ENCODE measurements at regions not wholly inside any gene's neighbourhood (a gene's known extent, or its start where the extent isn't known, plus 50 kb on each side); places are given as distances from the start of the nearest gene placed in this dataset.
A peak's percentile ranks its signal among the peaks of the same experiment; 100 is the strongest.
"Not testable (repeated sequence)": the region's sequence is repeated elsewhere in the genome, so short reads cannot be mapped to it uniquely, and the experiment has no call there.

DNA sequence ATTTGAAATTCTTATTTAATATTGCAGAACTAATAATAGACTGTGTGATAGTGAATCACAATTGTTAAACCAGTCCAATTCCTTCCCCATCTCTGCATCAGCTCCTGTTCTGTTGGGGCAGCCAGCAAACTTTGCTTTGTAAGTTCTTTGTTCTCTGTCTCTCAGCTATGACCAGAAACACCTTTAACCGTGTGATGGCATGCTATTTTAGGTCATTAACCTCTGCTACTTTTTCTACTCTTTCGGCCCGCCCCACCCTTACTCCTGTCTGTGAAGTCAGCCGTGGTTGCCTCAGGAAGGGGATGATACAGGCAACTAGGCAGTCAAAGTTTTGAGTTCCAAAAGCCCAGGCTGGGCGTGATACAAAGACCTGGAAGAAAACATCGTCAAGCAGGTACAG is 51.3 kb upstream of the EGFL6 start:
- no peak for DNase-seq

DNA sequence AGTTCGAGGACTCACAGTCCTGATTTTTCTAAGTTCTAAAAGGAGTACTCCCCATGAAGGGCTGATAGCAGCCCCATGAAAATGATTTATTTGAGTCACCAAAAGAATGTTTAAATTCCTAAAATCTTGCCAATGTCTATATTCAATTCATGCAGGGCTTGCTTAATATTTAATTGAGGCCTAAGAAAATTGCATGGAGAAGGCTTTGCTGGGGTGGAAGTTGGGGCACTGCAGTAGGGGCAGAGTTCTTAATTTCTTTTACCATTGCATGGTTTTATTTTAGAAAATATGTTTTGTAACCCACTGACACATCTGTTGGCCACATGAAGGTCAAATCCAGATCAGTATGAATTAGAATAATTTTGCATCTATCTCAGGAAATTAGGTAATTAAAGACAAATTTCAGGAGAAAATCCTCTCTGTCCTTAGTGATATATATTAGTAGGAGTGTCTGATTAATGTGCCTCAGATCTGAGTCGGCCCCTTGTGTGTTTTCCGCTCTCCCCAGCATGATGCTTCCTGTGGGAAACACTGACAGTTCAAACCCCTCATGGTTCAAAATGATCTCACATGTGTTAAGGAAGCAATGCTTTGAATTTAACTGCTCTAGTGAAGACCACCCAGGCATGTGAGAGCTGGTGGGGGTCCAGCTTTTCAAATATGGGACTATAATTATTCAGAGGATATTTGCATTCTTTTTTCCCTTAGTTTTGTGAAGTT is 54.0 kb upstream of the EGFL6 start:
- no peak for DNase-seq

DNA sequence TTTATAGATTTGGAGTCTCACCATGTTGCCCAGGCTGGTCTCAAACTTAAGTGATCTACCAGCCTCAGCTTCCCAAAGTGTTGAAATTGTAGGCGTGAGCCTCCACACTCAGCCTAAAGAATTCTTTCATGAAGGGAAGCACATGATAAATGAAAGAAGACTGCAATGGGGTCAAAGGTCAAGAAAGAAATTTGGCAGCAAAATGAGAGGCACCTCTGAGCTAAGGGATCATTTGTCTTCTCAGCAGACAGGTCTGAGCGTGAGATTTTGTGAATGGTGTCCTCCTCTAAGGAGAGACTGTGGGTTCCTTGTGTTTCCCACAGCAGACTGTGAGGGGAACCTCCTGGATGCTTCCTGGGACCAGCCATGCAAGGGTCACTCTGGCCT is 57.5 kb upstream of the EGFL6 start:
- no peak for DNase-seq

DNA sequence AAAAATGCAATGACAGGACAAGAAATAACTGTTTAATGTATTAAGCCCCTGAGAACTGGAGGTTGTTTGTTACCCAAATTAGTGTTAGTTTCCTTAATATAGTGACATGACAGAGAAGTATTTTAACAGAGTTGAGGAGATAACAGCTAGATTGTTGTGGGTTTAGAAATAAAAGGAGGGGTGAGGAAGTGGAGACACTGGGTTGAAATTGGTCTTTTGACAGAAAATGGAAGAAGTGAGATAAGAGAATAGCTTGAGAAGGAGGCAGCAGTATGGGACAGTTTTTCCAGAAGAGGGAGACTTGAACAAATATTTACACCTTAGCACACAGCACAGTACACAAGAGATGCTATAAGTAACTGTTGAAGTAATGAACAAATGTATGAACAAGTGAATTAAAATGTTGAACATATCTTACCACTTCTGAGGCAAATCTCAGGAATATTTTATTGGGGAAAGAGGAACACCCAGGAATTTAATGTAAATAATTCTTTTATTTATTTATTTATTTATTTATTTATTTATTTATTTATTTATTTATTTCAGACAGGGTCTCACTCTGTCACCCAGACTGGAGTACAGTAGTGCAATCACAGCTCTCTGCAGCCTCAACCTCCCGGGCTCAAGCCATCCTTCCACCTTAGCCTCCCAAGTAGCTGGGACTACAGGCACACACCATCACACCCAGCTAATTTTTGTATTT is 58.0 kb upstream of the EGFL6 start:
- no peak for DNase-seq

DNA sequence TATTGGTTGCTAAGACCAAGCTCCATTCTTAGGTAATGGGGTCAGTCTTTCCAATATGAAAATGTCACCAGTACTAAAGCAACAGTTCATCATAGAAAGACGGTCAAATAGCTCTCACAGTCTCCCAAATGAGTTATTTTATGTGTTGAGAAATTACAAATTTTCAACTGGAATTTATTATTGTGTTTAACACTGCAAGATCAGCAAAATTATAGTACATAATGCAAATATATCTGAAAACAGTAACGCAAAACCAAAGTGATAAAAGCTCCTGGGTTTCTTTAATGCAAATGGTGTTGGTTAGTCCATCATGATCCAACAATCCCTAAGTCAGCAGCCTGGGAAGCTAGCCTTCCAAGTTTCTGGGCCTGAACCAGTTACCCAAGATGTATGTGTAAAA is 61.5 kb upstream of the EGFL6 start:
- DNase-seq, result no peak

DNA sequence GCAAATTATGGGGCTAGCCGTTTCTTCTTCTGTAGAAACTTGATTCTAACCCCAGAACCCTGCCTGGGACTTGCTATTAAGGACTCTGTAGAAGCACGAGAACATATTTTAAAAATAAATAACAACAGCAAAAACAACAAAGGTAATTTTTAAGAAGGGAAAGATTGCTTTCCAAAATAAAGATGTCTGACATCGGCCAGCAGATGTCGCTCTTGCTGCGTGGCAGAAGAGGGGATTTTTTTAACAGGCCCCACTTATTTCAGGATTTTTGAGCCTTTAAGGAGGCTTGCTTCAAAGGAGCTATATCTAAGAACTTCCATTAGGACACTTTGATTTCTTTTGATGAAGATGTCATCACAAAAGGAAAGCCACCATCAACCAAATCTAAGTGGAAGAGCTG is 62.8 kb upstream of the EGFL6 start:
- peak; percentile 81 for DNase-seq

DNA sequence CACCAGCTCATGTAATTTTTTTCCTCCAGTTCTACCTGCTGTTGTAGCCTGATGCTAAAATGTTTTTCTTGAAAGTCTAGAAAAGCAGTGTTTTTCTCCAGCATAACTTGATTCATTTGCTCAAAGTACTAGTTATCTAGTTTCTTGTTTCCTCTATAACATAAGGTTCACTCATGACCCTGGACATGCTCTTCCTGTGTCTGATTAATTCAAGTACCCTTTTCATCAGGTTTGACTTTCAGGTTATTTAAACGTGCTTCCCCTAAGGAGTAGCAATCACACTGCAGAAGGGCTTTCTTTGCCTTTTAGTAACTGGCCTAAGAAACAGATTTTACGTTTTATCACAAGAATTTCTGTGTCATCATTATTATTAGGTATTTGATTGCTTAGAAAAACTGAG is 66.8 kb upstream of the EGFL6 start:
- no peak for DNase-seq

DNA sequence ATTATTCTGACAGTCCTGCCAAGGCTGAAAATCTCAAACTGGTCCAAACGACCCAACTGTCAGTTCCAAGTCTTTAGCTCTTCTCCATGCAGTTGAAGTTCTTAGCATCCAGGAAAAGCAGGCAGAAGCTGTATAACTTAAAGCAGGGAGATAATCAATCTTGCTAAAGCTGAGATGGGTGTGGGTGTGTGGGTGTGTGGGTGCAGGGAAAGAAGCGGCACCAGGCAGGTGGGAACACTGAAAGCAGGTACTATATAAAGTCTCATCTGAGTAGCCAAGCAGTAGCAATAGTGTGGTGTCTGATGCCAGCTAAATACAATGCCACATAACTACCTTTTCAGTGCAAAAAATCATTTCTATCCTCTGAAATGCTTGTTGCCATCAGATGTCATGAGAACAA is 69.7 kb upstream of the EGFL6 start:
- no peak for DNase-seq

DNA sequence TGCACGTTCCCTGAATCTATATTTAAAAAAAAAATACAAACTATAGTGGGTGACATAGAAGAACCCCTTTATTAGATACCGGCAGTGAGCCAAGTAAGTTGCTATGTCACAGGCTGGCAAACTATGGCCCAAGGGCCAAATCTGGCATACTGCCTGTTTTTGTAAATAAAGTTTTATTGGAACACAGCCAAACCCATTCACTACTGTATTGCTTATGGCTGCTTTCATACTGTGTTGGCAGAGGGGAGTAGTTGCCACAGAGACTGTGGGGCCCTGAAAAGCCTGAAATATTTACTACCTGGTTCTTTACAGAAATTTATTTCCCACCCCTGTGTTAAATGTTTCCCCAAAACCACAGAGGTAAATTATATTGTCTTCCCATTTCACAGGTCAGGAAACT is 71.2 kb upstream of the EGFL6 start:
- no peak for DNase-seq

DNA sequence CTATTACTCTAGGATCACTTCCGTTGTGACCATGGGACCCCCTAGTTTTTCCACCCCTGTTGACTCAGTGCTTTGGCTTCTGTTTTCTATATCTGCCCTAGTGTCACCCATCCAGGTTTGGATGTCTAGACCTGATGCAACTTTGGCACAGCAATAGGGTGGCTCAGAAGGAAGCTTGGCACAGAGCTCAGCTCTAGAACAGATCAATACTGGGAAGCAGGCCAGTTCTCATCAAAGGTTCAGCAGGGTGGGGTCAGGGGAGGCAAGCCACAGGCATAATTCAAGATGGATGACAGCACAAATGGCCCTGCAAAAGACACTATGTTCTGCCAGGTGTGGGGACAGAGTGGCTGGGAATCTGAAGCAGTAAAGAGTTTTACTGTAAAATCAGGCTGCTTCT is 74.2 kb upstream of the EGFL6 start:
- DNase-seq, result no peak

DNA sequence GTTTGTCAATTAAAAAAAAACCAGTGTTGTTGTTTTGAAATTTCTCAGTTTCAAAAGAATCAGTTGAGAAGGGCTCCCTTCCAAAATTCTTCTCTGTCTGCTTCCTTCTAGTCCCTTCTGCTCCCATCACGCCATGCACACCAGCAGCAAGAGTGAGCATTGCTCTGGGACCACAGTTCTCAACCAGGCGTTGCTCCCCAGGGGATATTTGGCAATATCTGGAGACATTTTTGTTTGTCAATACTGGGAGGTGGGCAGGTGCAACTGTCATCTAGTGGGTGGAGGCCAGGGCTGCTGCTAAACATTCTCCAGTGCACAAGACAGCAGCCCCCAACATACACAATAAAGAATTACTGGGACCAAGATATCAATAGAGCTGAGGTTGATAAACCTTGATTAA is 74.8 kb upstream of the EGFL6 start:
- no peak for DNase-seq

DNA sequence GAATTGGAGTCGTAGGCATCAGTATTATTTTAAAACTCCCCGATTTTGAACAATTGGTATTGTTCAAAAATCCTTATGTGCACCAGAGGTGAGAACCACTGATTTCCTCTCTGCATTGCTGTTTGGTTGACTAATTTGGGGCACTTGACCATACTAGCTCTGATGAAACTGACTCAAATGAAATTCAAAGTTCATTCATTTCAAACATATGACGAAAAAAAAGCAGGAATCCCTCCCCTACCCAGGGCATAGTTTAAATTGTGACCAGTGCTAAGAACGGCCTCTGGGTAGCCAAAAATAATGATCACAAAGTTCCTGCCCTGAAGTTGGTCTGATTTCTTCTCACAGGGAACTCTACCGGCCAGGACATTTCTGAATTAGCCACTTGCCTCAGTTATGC is 75.7 kb upstream of the EGFL6 start:
- DNase-seq, result no peak

DNA sequence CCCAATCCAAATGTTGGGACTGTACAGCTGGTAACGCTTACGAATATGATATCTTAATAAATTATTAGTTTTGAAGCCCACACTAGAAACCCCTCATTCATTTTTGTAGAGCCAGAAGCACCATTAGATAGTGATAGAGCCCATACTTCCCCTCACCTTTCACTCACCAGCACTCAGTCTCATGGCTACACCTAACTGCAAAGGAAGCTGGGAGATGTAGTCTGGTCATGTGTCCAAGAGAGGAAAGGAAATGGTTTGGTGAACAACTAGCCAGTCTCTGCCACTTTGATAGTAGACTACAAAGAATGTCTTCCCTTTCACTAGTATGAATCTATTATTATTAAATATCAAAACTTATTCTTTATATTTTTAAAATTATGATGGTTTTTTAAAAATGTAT is 77.1 kb upstream of the EGFL6 start:
- no peak for DNase-seq

DNA sequence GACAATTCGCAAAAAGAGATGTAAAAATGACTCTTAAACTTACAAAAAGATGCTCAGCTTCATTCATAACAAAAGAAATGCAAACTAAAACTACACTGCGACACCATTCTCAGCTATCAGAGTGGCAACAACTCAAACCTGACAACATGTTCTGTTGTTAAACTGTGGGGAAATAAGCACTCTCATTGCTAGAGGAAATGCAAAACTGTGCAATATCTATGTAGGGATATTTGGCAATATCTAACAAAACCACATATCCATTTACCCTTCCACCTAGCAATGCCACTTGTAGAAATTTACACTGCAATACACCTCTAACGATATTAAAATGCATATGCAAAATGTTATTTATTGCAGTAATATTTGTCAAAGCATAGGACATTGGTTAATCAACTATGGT is 78.3 kb upstream of the EGFL6 start:
- DNase-seq, result no peak

DNA sequence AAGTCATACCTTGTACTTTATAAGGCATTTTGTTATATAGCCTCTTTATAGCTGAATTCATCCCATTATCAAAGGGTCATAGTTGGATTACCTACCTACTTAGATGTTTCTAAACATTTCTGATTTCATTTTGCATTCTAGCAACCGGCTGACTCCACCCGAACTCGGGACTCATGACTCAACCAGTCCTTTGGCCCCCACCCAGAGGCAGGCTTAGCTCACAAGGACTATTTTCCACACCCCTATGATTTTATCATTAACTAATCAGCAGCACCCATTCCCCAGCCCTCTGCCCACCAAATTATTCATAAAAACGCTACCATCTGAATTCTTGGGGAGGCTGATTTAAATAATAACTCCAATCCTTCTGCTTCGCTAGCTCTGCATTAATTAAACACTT is 79.9 kb upstream of the EGFL6 start:
- DNase-seq, result no peak

DNA sequence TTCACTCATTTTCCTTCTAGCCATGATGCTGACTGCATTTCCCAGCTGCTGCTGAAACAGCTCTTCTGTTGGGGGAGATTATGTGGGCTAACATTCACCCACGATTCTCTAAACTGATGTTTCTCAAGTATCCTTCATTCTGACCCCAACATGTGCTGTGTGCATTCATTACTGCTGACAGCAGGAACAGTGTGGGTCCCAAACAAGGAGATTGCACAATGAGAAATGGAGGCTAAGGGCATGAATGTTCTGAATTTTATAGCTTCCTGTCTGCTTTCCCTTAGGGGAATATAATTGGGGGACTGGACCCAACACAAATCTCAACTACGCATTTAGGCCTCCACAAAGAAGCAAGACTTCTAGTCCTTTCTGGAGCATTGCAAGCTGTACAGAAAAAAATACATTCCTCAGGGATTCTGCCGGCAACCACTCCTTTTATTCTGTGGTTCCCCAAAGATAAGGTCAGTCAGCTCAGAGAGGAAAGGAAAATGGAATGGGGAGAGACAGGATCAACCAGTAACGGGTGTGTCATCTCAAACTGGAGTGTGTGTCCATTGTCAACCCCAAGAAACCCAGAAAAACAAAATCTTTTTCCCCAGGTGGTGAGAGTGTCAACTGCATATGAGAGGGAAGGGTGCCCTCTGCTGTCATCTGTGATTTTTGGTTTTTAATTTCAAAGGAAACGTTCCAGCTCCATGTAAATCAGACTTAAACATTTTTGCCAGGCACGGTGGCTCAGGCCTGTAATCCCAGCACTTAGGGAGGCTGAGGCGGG is 81.5 kb upstream of the EGFL6 start:
- DNase-seq, result peak; percentile 61

DNA sequence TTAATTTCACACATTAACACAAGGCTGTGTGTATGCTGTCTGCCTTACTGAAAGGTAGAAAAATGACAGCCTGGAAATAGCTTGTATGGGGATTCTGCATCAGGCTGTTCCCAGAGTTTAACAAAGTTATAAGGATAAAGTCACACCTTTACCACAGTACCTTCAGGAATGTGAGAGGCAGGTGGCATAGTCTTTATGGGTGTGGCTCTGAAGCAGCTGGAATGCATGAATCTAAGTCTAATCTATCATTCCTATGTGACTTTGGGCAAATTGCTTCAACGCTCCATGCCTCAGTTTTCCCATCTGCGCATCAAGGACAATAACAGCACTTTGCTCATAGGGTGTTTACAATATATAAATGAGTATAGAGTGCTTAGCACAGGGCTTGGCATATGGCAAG is 84.2 kb upstream of the EGFL6 start:
- no peak for DNase-seq

DNA sequence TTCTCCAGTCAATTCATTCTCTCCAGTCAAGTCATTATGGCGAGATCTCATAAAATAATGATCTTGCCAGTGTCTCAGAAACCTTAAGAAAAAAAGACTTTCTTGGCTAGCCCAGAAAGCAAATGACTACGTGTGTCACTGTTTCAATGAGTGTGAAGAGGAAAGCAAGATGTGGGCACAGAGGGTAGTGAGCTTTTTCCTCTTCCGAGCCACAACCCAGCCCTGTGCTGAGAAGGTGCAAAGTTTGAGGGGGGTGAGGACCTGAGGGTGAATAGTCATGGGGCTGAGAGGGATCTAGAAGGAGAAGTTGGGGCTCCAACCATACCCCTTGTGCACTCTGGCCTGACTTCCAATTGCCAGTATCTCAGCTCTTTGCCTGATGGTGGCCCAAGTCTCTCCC is 85.6 kb upstream of the EGFL6 start:
- no peak for DNase-seq

DNA sequence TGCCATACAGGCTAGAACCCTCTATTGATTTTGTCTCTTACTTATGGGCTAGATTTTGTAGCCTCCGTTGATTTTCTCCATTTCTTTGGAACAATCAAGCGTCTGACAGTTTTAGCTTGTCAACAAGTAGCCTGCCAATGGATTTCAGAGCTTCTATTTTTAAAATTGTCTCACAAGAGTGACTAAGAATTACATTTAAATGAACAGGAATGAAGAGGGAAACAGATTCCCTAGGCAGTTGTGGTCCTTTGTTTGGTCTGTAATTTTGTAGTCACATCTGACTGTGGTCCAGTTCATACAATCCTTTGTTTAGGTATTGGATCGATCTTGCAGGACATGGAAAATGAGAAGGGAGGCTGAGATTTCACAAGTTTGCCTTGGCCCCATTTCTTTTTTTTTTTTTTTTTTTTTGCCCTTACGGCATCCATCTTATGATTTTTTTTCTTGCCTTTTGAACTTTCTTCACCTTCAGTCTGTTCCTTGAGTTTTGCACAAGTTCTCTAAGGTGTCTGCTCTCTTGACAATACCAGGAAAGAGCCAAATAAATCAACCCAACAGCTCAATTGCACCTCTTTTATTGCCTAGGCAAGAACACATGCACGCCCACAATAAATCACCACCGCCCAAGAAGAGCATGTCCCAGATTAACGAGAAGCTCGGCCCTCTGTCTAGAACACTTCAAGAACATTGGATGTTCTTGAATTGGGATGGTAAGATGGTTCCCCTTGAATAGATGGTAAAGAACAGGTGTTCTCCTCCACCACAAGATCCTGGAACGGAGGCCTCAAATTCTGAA is 86.5 kb upstream of the EGFL6 start:
- no peak for DNase-seq

DNA sequence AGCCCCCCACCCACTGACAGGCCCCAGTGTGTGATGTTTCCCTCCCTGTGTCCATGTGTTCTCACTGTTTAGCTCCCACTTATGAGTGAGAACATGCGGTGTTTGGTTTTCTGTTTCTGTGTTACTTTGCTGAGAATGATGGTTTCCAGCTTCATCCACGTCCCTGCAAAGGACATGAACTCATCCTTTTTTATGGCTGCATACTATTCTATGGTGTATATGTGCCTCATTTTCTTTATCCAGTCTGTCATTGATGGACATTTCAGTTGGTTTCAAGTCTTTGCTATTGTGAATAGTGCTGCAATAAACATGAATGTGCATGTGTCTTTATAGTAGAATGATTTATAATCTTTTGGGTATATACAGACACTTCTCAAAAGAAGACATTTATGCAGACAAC is 88.6 kb upstream of the EGFL6 start:
- DNase-seq, result not testable (repeated sequence)

DNA sequence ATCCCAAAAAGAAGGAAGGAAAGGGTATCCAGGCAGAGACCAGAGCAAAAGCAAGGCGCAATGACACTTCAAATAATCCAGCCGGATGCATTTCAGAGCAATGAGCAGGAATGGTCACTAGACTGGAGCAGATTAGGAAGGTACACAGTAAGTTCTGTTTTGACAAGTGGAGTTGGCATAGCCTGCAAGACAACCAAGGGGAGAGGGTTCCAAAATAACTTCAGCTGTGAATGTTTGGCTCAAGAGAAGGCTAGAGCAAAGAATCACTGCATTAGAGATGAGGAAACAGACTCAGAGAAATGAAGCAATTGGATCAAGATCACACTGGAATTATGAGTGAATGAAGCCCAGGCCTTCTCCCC is 90.0 kb upstream of the EGFL6 start:
- no peak for DNase-seq

DNA sequence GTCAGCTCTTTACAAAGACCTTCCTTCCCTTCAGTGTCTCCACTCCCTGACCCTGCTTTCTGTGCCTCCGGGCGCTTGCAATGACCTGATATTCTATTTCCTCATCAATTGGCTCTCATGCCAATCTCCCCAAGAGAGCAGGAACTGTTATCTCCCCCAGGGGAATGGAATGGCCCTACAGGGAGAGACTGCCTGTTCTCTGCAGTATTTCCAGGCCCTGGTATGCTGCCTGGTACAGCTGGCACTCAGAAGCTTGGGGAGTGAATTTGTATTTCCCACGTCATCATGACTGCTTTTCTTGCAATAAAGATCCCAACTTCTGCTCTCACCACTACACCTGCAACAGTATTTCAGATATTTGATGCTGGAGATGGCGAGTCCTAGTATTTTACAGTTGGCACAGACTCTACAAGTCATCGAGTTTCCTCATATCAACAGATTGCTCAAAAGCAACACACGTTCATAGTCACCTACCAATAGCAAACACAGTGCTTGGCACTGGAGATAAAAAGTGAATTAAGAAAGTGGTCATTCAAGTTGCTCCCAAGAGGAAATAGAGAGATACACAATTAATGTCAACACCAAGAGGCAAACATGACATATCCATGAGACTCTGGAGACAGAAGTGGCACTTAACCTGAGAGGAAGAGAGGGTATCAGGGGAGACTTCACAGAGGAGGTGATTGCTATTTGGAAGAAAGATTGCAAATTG is 90.5 kb upstream of the EGFL6 start:
- no peak for DNase-seq

DNA sequence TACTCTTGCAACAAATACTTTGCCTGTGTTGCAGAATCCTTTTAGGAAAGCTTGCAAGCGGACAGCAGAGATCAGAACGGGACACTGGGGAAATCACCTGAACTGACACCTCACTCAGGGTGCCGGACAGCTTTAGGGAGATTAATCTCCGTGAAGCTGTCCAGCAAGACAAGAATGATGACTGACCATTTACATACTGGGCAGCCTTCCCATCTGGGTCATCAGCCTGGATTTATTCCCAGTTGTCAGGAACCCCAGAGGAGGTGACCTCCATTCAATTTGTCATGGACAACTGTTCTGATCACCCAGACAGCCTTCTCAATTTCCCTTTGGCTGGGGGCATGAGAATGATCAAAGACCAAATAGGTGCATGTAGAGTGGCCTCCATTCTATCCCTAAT is 93.0 kb upstream of the EGFL6 start:
- no peak for DNase-seq
